HPDE6-E6E7 (cell line): ENCODE measurements at regions not wholly inside any gene's neighbourhood (a gene's known extent, or its start where the extent isn't known, plus 50 kb on each side); places are given as distances from the start of the nearest gene placed in this dataset.

ENCODE experiments used
- DNase-seq: peaks from one replicate; pipeline ENCODE4 v3.0.0; 2011; ENCODE audit warnings: missing footprints; ENCODE audit errors: extremely low spot score

- no peak for DNase-seq
Observed at GRCh38 chr4:164396439-164396838, 357.5 kb upstream of the SMIM31 start.

- no peak for DNase-seq
Observed at GRCh38 chr4:164402554-164402953, 351.4 kb upstream of the SMIM31 start.

- DNase-seq = no peak
Observed at GRCh38 chr4:164405774-164406173, 348.2 kb upstream of the SMIM31 start.

GRCh38 chr4:164408831-164409230 is 345.1 kb upstream of the SMIM31 start:
- no peak for DNase-seq

GRCh38 chr4:164410401-164410800 is 343.5 kb upstream of the SMIM31 start:
- DNase-seq = no peak

GRCh38 chr4:164412246-164412645 is 341.7 kb upstream of the SMIM31 start:
- no peak for DNase-seq

- DNase-seq = no peak
Observed at GRCh38 chr4:164413743-164414142, 340.2 kb upstream of the SMIM31 start.

GRCh38 chr4:164423819-164424218 is 330.1 kb upstream of the SMIM31 start:
- no peak for DNase-seq

GRCh38 chr4:164424846-164425245 is 329.1 kb upstream of the SMIM31 start:
- no peak for DNase-seq

- DNase-seq = no peak
Observed at GRCh38 chr4:164428561-164428960, 325.4 kb upstream of the SMIM31 start.

GRCh38 chr4:164438321-164438720 is 315.6 kb upstream of the SMIM31 start:
- DNase-seq = no peak

- DNase-seq = no peak
Observed at GRCh38 chr4:164439037-164439436, 314.9 kb upstream of the SMIM31 start.

- DNase-seq = peak; percentile 59
Observed at GRCh38 chr4:164440199-164440598, 313.7 kb upstream of the SMIM31 start.

GRCh38 chr4:164441109-164441508 is 312.8 kb upstream of the SMIM31 start:
- no peak for DNase-seq

GRCh38 chr4:164442180-164442579 is 311.8 kb upstream of the SMIM31 start:
- no peak for DNase-seq

- DNase-seq = peak; percentile 25
Observed at GRCh38 chr4:164446516-164446915, 307.4 kb upstream of the SMIM31 start.

GRCh38 chr4:164461901-164462300 is 292.0 kb upstream of the SMIM31 start:
- no peak for DNase-seq

- DNase-seq = no peak
Observed at GRCh38 chr4:164462471-164462870, 291.5 kb upstream of the SMIM31 start.

GRCh38 chr4:164464313-164464712 is 289.6 kb upstream of the SMIM31 start:
- no peak for DNase-seq

- peak; percentile 23 for DNase-seq
Observed at GRCh38 chr4:164467493-164467892, 286.4 kb upstream of the SMIM31 start.

- DNase-seq = no peak
Observed at GRCh38 chr4:164481306-164482091, 272.4 kb upstream of the SMIM31 start.

GRCh38 chr4:164482092-164482404 is 271.9 kb upstream of the SMIM31 start:
- no peak for DNase-seq

- DNase-seq = no peak
Observed at GRCh38 chr4:164482758-164483157, 271.2 kb upstream of the SMIM31 start.

- DNase-seq = no peak
Observed at GRCh38 chr4:164483711-164484110, 270.2 kb upstream of the SMIM31 start.
